ENCODE measurements at regions not wholly inside any gene's neighbourhood (a gene's known extent, or its start where the extent isn't known, plus 50 kb on each side); places are given as distances from the start of the nearest gene placed in this dataset.

DNA sequence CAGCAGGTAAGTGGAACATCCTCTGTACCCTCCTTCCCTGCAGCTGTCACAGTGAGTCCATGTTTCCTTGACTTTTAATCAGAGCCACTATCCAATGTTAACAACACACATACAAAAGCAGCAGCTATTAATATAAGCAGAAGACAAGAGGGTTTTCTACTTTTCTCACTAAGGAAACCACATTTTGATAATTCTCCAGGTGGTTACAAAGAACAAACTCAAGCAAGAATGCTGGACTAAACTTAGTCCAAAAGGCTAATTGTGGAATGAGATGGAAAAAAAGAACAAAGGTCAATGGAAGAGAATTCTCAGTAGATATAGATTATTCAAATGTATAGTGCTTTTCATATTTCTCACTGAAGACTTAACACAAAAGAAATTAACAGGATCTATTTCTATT is 176.9 kb upstream of the SLC39A10 start:
- in situ Hi-C loops (cut with HindIII; ENCODE audit: low pct_unique_long_range_greater_than_20kb, low sequenced_read_pairs), result no loop called here
- DNase-seq (ENCODE audit: low read depth), result no peak

- in situ Hi-C loops (cut with HindIII; ENCODE audit: low pct_unique_long_range_greater_than_20kb, low sequenced_read_pairs), result no loop called here
- DNase-seq (ENCODE audit: low read depth), result no peak
Measured at GRCh38 chr2:195479407-195479806, 177.6 kb upstream of the SLC39A10 start.

GRCh38 chr2:195477996-195478382 is 179.0 kb upstream of the SLC39A10 start:
- DNase-seq (ENCODE audit: low read depth), result no peak
- in situ Hi-C loops (cut with HindIII; ENCODE audit: low pct_unique_long_range_greater_than_20kb, low sequenced_read_pairs), result no loop called here

- in situ Hi-C loops (cut with HindIII; ENCODE audit: low pct_unique_long_range_greater_than_20kb, low sequenced_read_pairs), result no loop called here
- DNase-seq (ENCODE audit: low read depth), result peak; percentile 6
Measured at GRCh38 chr2:195477248-195477995, 179.6 kb upstream of the SLC39A10 start.

- no peak for DNase-seq (ENCODE audit: low read depth)
- in situ Hi-C loops (cut with HindIII; ENCODE audit: low pct_unique_long_range_greater_than_20kb, low sequenced_read_pairs), result no loop called here
Measured at GRCh38 chr2:195475336-195475735, 181.7 kb upstream of the SLC39A10 start.

DNA sequence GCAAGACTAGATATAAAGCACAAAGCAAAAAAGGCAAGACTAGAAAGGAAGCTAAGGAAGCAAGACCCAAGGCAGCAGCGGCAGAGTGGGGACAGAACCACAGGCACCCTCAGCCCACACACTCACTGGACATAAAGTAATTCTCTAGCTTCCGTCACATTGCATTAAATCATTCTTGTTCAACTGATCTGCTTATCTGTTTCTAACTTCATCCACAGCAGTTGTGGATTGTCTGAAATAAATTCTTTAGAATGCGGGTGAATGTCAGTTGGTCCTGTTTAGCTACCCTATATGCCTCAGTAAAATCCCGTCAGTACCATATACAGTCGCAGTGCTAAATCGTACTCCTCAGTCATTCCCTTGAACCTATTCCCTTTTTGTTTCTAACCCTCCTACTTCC is 183.2 kb upstream of the SLC39A10 start:
- in situ Hi-C loops (cut with HindIII; ENCODE audit: low pct_unique_long_range_greater_than_20kb, low sequenced_read_pairs), result no loop called here
- no peak for DNase-seq (ENCODE audit: low read depth)

DNA sequence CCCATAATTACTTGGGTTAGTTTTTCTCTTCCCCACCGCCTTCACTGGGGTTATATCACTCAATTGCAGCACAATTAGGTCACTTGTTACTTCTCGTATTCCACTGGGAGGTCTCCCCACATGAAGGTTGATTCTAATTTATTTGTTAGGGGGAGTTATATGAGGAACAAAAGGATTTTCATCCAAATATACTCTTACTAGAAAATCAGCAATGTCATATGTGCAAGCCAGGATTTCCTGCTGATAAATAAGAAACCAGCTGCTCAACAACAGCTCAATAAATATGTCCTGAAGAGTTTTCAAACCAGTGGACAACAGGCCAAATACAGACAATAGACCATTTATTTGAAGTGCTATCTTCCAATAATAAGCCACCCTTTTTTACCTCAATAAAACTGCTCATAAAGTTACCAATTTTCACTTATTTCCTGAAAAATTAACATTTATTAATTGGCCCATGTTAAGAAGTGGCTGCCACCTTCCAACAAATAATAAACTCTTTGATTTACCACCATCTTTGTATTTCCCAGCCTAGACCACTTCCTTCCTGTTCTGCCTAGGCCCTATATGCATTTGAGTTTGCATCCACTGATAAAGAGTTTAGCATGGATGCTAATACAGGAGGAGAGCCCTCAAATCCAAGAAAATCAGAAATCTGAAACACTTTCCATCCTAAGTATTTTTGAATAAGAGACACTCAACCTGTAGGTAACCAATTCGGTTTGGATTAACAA is 184.4 kb upstream of the SLC39A10 start:
- no peak for DNase-seq (ENCODE audit: low read depth)
- in situ Hi-C loops (cut with HindIII; ENCODE audit: low pct_unique_long_range_greater_than_20kb, low sequenced_read_pairs), result no loop called here

DNA sequence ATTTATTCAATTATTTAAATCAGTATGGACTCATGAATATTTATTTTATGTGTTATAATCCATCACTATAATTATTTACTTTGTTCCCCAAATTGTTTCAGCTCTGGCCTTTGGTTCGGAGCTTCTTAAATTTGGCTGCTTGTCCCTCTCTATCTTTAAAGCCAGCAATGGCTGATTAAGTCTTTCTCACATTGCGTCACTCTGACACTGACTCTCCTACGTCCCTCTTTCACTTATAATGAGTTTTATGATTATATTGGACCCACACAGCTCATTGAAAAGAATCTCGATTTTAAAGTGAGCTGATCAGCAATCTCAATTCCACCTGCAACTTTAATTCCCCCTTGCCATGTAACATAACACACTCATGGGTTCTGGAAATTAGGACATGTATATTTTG is 185.2 kb upstream of the SLC39A10 start:
- DNase-seq (ENCODE audit: low read depth), result no peak
- in situ Hi-C loops (cut with HindIII; ENCODE audit: low pct_unique_long_range_greater_than_20kb, low sequenced_read_pairs), result no loop called here

GRCh38 chr2:195471163-195471562 is 185.9 kb upstream of the SLC39A10 start:
- in situ Hi-C loops (cut with HindIII; ENCODE audit: low pct_unique_long_range_greater_than_20kb, low sequenced_read_pairs), result no loop called here

DNA sequence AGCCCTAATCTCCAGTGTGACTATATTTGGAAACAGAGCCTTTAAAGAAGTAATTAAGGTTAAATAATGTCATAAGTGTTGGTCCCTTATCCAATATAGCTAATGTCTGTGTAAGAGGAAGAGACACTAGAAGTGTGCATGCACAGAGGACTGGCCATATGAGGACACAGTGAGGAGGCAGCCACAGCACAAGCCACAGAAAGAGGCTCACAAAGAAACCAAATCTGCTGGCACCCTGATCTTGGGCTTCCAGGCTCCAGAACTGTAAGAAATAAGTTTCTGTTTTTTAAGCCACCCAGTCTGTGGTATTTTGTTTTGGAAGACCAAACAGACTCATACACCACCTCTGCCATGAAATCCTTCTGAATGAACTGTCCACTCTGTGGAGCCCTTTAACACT is 186.4 kb upstream of the SLC39A10 start:
- DNase-seq (ENCODE audit: low read depth), result no peak
- in situ Hi-C loops (cut with HindIII; ENCODE audit: low pct_unique_long_range_greater_than_20kb, low sequenced_read_pairs), result no loop called here

More at GRCh38 chr2:195471163-195471562, 185.9 kb upstream of the SLC39A10 start:
- no peak for DNase-seq (ENCODE audit: low read depth)

DNA sequence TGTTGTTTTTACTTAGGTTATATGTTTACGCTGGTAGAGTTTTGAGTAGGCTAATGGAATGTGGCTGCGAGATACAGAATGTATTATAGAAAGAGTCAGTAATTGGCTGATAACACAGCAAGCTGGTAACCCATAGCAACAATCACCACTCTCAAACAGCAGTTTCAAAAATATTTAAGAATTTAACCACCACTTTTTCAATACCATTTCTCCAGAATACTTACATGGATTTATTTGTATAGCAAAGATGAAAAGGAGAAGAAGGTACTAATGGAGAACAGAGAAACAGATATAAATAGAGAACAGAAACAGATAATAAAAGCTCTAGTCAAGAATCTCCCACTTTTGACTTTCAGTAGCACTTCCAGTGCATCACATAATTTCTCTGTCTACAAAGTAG is 188.3 kb upstream of the SLC39A10 start:
- no peak for DNase-seq (ENCODE audit: low read depth)
- in situ Hi-C loops (cut with HindIII; ENCODE audit: low pct_unique_long_range_greater_than_20kb, low sequenced_read_pairs), result no loop called here

DNA sequence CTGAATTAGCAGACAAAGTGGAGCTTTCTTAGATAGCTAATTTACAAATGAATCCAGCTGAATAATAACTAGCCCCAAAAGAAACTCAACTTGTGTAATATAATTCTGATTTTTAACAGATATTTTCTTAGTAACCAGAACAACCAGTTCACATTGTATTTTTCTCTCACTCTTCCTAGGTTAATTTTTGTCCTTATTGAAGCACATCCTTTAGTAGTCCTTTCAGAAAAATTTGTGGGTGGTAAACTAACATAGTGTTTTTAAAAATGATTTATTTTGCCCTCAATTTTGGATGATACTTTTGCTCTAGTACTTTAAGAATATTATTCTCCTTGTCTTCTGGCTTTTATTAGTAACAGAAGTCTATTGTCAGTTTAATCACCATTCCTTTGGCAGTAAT is 190.6 kb upstream of the SLC39A10 start:
- no peak for DNase-seq (ENCODE audit: low read depth)
- in situ Hi-C loops (cut with HindIII; ENCODE audit: low pct_unique_long_range_greater_than_20kb, low sequenced_read_pairs), result no loop called here

DNA sequence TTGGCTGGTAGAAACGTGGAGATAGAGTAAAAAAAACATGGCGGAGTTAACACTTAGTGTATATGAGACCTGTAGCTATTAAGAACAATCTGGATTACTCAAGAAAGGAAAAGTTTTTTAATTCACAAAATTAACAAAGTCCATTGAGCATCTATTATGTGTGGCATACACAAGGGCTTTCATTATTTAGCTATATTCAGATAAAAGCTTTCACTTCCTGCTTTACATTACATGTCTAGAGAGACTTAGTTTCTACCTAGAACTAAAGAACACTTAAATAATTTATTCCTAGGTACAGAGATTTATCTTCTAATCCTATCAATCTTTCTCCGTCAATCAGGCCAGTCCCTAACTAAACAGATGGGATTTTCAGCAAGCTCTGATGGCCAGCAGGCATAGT is 196.0 kb upstream of the SLC39A10 start:
- no peak for DNase-seq (ENCODE audit: low read depth)
- in situ Hi-C loops (cut with HindIII; ENCODE audit: low pct_unique_long_range_greater_than_20kb, low sequenced_read_pairs), result no loop called here

- in situ Hi-C loops (cut with HindIII; ENCODE audit: low pct_unique_long_range_greater_than_20kb, low sequenced_read_pairs), result no loop called here
- no peak for DNase-seq (ENCODE audit: low read depth)
Measured at GRCh38 chr2:195458936-195459335, 198.1 kb upstream of the SLC39A10 start.

DNA sequence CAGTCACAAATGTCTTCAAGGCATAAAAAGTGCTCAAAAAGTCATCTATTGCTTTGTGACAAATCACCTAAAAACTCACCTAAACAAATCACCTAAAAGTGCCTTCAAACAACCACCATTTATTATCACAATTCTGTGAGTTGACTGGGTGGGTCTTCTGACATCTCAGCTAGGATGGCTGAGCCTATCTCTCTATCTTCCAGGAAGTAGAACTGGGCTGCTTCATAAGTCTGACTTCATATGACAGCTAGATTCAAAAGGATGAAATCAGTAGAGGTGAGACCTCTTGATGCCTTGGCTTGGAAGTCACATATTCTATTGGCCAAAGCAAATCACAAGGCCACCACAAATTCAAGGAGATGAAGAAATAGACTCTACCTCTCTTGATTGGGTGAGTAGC is 199.2 kb upstream of the SLC39A10 start:
- no peak for DNase-seq (ENCODE audit: low read depth)
- in situ Hi-C loops (cut with HindIII; ENCODE audit: low pct_unique_long_range_greater_than_20kb, low sequenced_read_pairs), result no loop called here

GRCh38 chr2:195456771-195457170 is 200.3 kb upstream of the SLC39A10 start:
- in situ Hi-C loops (cut with HindIII; ENCODE audit: low pct_unique_long_range_greater_than_20kb, low sequenced_read_pairs), result no loop called here
- no peak for DNase-seq (ENCODE audit: low read depth)

GRCh38 chr2:195451160-195451559 is 205.9 kb upstream of the SLC39A10 start:
- in situ Hi-C loops (cut with HindIII; ENCODE audit: low pct_unique_long_range_greater_than_20kb, low sequenced_read_pairs), result no loop called here
- DNase-seq (ENCODE audit: low read depth), result no peak

- in situ Hi-C loops (cut with HindIII; ENCODE audit: low pct_unique_long_range_greater_than_20kb, low sequenced_read_pairs), result no loop called here
- DNase-seq (ENCODE audit: low read depth), result no peak
Measured at GRCh38 chr2:195450552-195451113, 206.4 kb upstream of the SLC39A10 start.

GRCh38 chr2:195447323-195447975 is 209.6 kb upstream of the SLC39A10 start:
- in situ Hi-C loops (cut with HindIII; ENCODE audit: low pct_unique_long_range_greater_than_20kb, low sequenced_read_pairs), result no loop called here
- DNase-seq (ENCODE audit: low read depth), result no peak

All from Caki2 (cell line).